GM23338 (cell line): ENCODE measurements at regions not wholly inside any gene's neighbourhood (a gene's known extent, or its start where the extent isn't known, plus 50 kb on each side); places are given as distances from the start of the nearest gene placed in this dataset.

Experiments
- CREB1 ChIP-seq: fragments of 250-450 bp; sonication (Bioruptor Pico); IDR thresholded peaks from 2 replicates; pipeline ENCODE4 v1.5.0; 2020; ENCODE audit warnings: low read depth, mild to moderate bottlenecking, moderate library complexity
- EZH2 ChIP-seq: fragments of 200-600 bp; sonication (generic); IDR thresholded peaks from one replicate; pipeline ENCODE4 v1.8.0; 2017; ENCODE audit warnings: antibody characterized with exemption, mild to moderate bottlenecking, low read depth; ENCODE audit not compliant: unreplicated experiment
- EZH2phosphoT487 ChIP-seq: fragments of 200-600 bp; sonication (generic); IDR thresholded peaks from one replicate; pipeline ENCODE4 v1.8.1; 2018; ENCODE audit warnings: antibody characterized with exemption; ENCODE audit not compliant: unreplicated experiment
- JUNB ChIP-seq: IDR thresholded peaks from one replicate; pipeline ENCODE4 v1.6.1; 2016; ENCODE audit warnings: antibody characterized with exemption; ENCODE audit not compliant: unreplicated experiment
- NANOG ChIP-seq: IDR thresholded peaks from 2 replicates; pipeline ENCODE4 v1.6.1; 2016; ENCODE audit warnings: antibody characterized with exemption, borderline replicate concordance
- POLR2AphosphoS5 ChIP-seq: IDR thresholded peaks from 2 replicates; pipeline ENCODE4 v1.6.1; 2016; ENCODE audit warnings: antibody characterized with exemption, low read depth
- REST ChIP-seq: IDR thresholded peaks from one replicate; pipeline ENCODE4 v1.6.1; 2018; ENCODE audit warnings: antibody characterized with exemption; ENCODE audit not compliant: unreplicated experiment
- STAT1 ChIP-seq: IDR thresholded peaks from one replicate; pipeline ENCODE4 v1.6.1; 2016; ENCODE audit warnings: antibody characterized with exemption; ENCODE audit not compliant: unreplicated experiment
- ZNF114 ChIP-seq: fragments of 250-450 bp; sonication (Bioruptor Pico); IDR thresholded peaks from 2 replicates; pipeline ENCODE4 v1.5.0; 2020; ENCODE audit warnings: mild to moderate bottlenecking, moderate library complexity
- ZNF331 ChIP-seq: fragments of 250-450 bp; sonication (Bioruptor Pico); IDR thresholded peaks from 2 replicates; pipeline ENCODE4 v1.5.0; 2020; ENCODE audit warnings: low read depth, mild to moderate bottlenecking, moderate library complexity
- ZNF462 ChIP-seq: fragments of 250-450 bp; sonication (Bioruptor Pico); IDR thresholded peaks from 2 replicates; pipeline ENCODE4 v1.5.0; 2020; ENCODE audit warnings: mild to moderate bottlenecking, moderate library complexity
- TF ChIP-seq, protein P1 (sequence below), 2 experiments: fragments of 200-600 bp in 1 of 2; sonication (generic) in 1 of 2; conservative IDR thresholded peaks; 2 replicates each; pipeline versions ENCODE4 v1.5.1 to v1.6.1; 2016 to 2017; ENCODE audit warnings: antibody characterized with exemption in 2 of 2, low read depth in 2 of 2, mild to moderate bottlenecking in 2 of 2, moderate library complexity in 1 of 2
- TF ChIP-seq, protein P2 (sequence below): IDR thresholded peaks from 2 replicates; pipeline ENCODE4 v1.6.1; 2016; ENCODE audit warnings: antibody characterized with exemption

DNA sequence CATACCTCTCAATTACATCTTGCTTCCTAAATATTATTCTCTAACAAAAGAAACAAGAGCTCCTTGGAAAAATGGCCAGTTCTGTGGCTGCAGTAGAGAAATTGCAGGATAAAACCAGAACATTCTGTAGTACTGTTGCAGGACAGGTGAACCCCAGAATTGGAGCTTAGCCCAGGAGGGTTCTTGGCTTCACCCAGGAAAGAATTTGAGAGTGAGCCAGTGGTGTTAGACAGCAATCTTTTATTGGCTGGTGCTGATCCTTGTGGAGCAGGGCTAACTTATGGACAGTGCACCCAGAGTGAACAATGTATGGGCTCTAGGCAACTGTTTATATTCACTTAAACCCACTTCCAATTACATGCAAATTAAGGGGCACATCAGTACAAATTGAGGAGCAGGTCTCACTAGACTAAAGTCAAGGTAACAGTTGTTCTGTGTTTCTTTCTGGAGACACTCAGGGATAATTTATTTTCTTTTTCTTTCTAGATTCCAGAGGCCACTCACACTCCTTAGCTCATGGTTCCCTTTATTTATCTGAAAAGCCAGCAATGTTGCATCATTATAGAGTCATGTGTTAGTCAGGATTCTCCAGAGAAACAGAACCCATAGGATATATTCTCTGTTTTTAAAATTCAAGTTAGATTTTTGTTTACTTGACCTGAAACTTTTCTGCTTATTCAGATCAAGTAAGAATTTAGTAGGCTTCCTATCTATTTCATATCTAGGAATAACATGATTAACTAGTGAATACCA lies 348.1 kb downstream of the CCDC85A start:
- TF ChIP-seq EZH2phosphoT487 (no peak), REST (no peak), EZH2 (no peak), STAT1 (no peak), CREB1 (CRISPR knock-in tag) (no peak), POLR2AphosphoS5 (no peak), ZNF114 (CRISPR knock-in tag) (no peak), JUNB (no peak), NANOG (no peak), ZNF331 (CRISPR knock-in tag) (no peak), ZNF462 (CRISPR knock-in tag) (no peak)
- TF ChIP-seq, protein P1, sequence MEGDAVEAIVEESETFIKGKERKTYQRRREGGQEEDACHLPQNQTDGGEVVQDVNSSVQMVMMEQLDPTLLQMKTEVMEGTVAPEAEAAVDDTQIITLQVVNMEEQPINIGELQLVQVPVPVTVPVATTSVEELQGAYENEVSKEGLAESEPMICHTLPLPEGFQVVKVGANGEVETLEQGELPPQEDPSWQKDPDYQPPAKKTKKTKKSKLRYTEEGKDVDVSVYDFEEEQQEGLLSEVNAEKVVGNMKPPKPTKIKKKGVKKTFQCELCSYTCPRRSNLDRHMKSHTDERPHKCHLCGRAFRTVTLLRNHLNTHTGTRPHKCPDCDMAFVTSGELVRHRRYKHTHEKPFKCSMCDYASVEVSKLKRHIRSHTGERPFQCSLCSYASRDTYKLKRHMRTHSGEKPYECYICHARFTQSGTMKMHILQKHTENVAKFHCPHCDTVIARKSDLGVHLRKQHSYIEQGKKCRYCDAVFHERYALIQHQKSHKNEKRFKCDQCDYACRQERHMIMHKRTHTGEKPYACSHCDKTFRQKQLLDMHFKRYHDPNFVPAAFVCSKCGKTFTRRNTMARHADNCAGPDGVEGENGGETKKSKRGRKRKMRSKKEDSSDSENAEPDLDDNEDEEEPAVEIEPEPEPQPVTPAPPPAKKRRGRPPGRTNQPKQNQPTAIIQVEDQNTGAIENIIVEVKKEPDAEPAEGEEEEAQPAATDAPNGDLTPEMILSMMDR (conservative IDR thresholded peaks at IDR 0.05; ENCODE audit: low read depth in 2 of 2), result no peak
- TF ChIP-seq, protein P2, sequence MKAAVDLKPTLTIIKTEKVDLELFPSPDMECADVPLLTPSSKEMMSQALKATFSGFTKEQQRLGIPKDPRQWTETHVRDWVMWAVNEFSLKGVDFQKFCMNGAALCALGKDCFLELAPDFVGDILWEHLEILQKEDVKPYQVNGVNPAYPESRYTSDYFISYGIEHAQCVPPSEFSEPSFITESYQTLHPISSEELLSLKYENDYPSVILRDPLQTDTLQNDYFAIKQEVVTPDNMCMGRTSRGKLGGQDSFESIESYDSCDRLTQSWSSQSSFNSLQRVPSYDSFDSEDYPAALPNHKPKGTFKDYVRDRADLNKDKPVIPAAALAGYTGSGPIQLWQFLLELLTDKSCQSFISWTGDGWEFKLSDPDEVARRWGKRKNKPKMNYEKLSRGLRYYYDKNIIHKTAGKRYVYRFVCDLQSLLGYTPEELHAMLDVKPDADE, result no peak
